ENCODE measurements at regions not wholly inside any gene's neighbourhood (a gene's known extent, or its start where the extent isn't known, plus 50 kb on each side); places are given as distances from the start of the nearest gene placed in this dataset.

DNA sequence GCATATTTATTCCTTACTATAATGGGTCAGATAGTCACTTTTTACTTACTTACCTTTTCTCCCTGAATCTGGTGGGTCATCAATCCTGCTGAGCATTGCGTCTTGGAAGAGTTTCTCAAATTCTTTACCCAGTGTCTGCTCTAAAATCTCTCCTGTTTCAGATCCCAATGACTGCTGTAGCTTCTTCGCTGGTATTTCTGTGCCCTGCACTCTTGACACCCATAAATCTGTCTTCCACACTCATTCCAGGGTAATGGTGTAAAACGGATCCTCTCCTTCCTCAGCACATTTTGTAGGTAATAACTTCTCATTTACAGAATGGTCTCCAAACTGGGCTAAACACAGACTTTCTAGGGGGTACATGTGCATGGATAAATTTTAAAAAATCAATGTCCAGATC, 407.4 kb downstream of the DMAC1 start:
- POLR2A ChIA-PET, result no interaction called here
- BruUV-seq (replicated peaks), result no TSS peak
- WGBS (ENCODE audit: low lambda C conversion rate), result 8% methylated on average over 3 of the region's 3 CpGs
- no peaks in the 10 kb centered on the region for H3K9me3 ChIP-seq (ENCODE audit: low read length)
- no peaks in the 10 kb centered on the region for H4K20me1 ChIP-seq (ENCODE audit: insufficient read depth, low read length)
- no peaks in the 10 kb centered on the region for H3K79me2 ChIP-seq (ENCODE audit: insufficient read depth, low read length)
- H3K4me1 ChIP-seq (ENCODE audit: insufficient read depth, low read length), result no peaks in the 10 kb centered on the region
- DNase-seq (ENCODE audit: low spot score), result no peak
- H3K27me3 ChIP-seq (ENCODE audit: control insufficient read depth in 1 of 2, insufficient read depth in 2 of 2, low read length in 2 of 2), result no peaks in the 10 kb centered on the region; a peak in 2 of 5 replicates
- in situ Hi-C loops (cut with HindIII; ENCODE audit: extremely low pct_ligation_motif_present, low pct_unique_long_range_greater_than_20kb), result no loop called here
- no peak for ATAC-seq
- no peak overlapping the region for H3K4me2 ChIP-seq (ENCODE audit: low read depth, low read length)
- H3K4me3 ChIP-seq (replicated peaks in 1 of 3; ENCODE audit: insufficient read depth in 1 of 3, low read depth in 2 of 3, low read length in 3 of 3), result no peak overlapping the region
- H3K36me3 ChIP-seq (replicated peaks in 1 of 2; ENCODE audit: control insufficient read depth in 1 of 2, insufficient read depth in 2 of 2, low read length in 2 of 2), result no peaks in the 10 kb centered on the region
- H3K27ac ChIP-seq (ENCODE audit: extremely low read length, insufficient read depth, low read length), result no peak overlapping the region
- TF ChIP-seq MATR3 (CRISPR knock-in tag; IDR thresholded peaks at IDR 0.05) (no peak), ESRRA (CRISPR knock-in tag; IDR thresholded peaks at IDR 0.05; ENCODE audit: low read depth) (no peak), ZBTB38 (CRISPR knock-in tag; IDR thresholded peaks at IDR 0.05) (no peak), CCAR2 (optimal IDR thresholded peaks at IDR 0.05; ENCODE audit: low read depth, low read length) (no peak), ADNP (CRISPR knock-in tag; IDR thresholded peaks at IDR 0.05) (no peak), ZFP62 (CRISPR knock-in tag; IDR thresholded peaks at IDR 0.05) (no peak), ZNF292 (CRISPR knock-in tag; IDR thresholded peaks at IDR 0.05; ENCODE audit: borderline replicate concordance, low read depth) (no peak), RBFOX2 (IDR thresholded peaks at IDR 0.05; ENCODE audit: low read depth, low read length) (no peak), FLYWCH1 (CRISPR knock-in tag; IDR thresholded peaks at IDR 0.05) (no peak), GATA4 (IDR thresholded peaks at IDR 0.05; ENCODE audit: borderline replicate concordance, low read depth) (no peak), SCMH1 (CRISPR knock-in tag; IDR thresholded peaks at IDR 0.05; ENCODE audit: borderline replicate concordance) (no peak), ZNF768 (CRISPR knock-in tag; IDR thresholded peaks at IDR 0.05) (no peak), ZFY (CRISPR knock-in tag; IDR thresholded peaks at IDR 0.05) (no peak), ZNF879 (CRISPR knock-in tag; IDR thresholded peaks at IDR 0.05) (no peak), NCOR1 (IDR thresholded peaks at IDR 0.05; ENCODE audit: borderline replicate concordance, low read length) (no peak)
- TF ChIP-seq, protein P1, sequence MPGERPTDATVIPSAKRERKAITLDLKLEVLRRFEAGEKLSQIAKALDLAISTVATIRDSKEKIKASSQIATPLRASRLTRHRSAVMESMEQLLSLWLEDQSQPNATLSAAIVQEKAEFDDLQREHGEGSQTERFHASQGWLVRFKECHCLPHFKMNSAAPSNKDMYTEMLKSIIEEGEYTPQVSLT (CRISPR knock-in tag; IDR thresholded peaks at IDR 0.05; ENCODE audit: borderline replicate concordance, low read depth), result no peak
- TF ChIP-seq, protein P2, sequence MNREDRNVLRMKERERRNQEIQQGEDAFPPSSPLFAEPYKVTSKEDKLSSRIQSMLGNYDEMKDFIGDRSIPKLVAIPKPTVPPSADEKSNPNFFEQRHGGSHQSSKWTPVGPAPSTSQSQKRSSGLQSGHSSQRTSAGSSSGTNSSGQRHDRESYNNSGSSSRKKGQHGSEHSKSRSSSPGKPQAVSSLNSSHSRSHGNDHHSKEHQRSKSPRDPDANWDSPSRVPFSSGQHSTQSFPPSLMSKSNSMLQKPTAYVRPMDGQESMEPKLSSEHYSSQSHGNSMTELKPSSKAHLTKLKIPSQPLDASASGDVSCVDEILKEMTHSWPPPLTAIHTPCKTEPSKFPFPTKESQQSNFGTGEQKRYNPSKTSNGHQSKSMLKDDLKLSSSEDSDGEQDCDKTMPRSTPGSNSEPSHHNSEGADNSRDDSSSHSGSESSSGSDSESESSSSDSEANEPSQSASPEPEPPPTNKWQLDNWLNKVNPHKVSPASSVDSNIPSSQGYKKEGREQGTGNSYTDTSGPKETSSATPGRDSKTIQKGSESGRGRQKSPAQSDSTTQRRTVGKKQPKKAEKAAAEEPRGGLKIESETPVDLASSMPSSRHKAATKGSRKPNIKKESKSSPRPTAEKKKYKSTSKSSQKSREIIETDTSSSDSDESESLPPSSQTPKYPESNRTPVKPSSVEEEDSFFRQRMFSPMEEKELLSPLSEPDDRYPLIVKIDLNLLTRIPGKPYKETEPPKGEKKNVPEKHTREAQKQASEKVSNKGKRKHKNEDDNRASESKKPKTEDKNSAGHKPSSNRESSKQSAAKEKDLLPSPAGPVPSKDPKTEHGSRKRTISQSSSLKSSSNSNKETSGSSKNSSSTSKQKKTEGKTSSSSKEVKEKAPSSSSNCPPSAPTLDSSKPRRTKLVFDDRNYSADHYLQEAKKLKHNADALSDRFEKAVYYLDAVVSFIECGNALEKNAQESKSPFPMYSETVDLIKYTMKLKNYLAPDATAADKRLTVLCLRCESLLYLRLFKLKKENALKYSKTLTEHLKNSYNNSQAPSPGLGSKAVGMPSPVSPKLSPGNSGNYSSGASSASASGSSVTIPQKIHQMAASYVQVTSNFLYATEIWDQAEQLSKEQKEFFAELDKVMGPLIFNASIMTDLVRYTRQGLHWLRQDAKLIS (CRISPR knock-in tag; IDR thresholded peaks at IDR 0.05), result no peak
- TF ChIP-seq, protein P3, sequence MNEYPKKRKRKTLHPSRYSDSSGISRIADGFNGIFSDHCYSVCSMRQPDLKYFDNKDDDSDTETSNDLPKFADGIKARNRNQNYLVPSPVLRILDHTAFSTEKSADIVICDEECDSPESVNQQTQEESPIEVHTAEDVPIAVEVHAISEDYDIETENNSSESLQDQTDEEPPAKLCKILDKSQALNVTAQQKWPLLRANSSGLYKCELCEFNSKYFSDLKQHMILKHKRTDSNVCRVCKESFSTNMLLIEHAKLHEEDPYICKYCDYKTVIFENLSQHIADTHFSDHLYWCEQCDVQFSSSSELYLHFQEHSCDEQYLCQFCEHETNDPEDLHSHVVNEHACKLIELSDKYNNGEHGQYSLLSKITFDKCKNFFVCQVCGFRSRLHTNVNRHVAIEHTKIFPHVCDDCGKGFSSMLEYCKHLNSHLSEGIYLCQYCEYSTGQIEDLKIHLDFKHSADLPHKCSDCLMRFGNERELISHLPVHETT (CRISPR knock-in tag; conservative IDR thresholded peaks at IDR 0.05), result no peak
- CTCF ChIA-PET (ENCODE audit: low intra/inter-chr PET ratio, low total read pairs), result no interaction called here
- no peak overlapping the region for H2AFZ ChIP-seq (ENCODE audit: low read length)
- no peak for FAIRE-seq
- H3K9ac ChIP-seq (ENCODE audit: insufficient read depth, low read depth, low read length), result no peak overlapping the region
- intact Hi-C loops (cut with micrococcal nuclease; ENCODE audit: unreplicated experiment), result no loop called here

All from HepG2 (cell line).